ENCODE measurements at regions not wholly inside any gene's neighbourhood (a gene's known extent, or its start where the extent isn't known, plus 50 kb on each side); places are given as distances from the start of the nearest gene placed in this dataset.

DNA sequence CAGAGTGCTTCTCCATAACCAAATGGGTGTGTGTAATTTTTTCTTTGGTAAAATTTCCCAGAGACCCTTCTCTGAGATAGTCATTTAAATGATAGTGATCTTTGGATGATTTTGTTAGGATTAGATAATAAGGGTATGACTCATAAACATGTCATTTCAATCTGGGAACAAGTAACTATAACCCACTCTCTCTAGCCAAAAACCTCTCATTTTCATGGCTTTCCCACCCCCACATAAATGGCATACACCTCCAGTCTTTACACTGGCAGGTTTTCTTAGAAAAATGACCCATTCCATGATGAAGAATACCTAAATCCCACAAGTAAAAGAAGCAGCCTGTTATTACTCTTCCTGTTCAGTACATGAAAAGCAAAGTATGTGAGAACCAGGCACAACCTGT is 572.0 kb upstream of the ZEB2 start:
- no peaks in the 10 kb centered on the region for H3K9me3 ChIP-seq
- H3K4me3 ChIP-seq: no peak overlapping the region
- intact Hi-C loops (cut with DNase I): no loop called here
- no peak for TF ChIP-seq POLR2A (IDR thresholded peaks at IDR 0.05)
- TF ChIP-seq EP300 (IDR thresholded peaks at IDR 0.05): no peak
- no peak for TF ChIP-seq CTCF (IDR thresholded peaks at IDR 0.05)
- no peak overlapping the region for H3K27ac ChIP-seq
- no peaks in the 10 kb centered on the region for H3K36me3 ChIP-seq
- H3K4me1 ChIP-seq (ENCODE audit: insufficient read depth): no peaks in the 10 kb centered on the region
- no peaks in the 10 kb centered on the region for H3K27me3 ChIP-seq
- DNase-seq: no peak

DNA sequence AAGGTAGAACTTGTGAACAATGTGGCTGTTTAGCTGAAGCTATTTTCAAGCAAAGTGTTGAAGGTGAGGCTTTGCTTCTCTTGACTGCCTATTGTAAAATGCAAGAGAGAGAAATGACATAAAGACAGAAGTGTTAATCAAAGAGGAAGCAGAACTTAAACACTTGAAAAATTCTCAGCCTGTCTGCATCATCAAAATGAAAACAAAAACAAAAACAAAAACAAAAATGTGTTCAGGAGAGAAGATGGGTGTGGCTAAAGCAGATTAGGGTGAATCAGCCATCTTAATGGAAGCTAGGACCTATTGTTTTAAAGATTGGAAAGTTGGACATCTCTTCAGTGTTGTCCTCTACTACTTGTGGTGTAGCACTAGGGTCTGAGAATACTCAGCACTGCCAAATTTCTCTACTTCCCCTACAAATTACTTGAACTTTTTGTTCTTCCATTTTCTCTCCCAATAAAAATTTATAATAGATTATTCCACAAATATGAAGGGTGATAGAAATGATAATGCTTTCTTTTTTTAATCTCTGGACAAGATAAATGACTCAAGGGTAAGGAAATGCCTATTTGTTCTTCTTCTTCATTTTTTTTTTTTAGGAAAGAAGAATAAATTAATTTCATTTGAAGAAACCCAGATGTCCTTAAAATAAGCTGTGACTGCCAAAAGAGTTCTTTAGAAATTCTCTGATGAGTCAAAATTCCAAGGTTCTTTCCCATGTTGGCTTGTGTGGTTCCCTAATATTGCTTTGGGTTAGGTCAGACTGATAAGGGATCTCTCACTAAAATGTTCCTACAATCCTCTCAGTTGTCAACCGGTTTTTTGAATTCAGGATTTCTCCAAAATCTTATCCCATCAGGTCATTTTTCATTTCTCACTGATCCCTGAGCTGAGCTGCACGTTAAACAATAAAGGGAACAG is 571.2 kb upstream of the ZEB2 start:
- TF ChIP-seq POLR2A (IDR thresholded peaks at IDR 0.05) (no peak), EP300 (IDR thresholded peaks at IDR 0.05) (no peak), CTCF (IDR thresholded peaks at IDR 0.05) (no peak)
- intact Hi-C loops (cut with DNase I): no loop called here
- Histone ChIP-seq H3K36me3 (no peaks in the 10 kb centered on the region), H3K9me3 (no peaks in the 10 kb centered on the region), H3K4me1 (ENCODE audit: insufficient read depth) (no peaks in the 10 kb centered on the region), H3K27ac (no peak overlapping the region), H3K4me3 (no peak overlapping the region), H3K27me3 (no peaks in the 10 kb centered on the region)
- no peak for DNase-seq
- WGBS, 3 donors: 33 to 45% (median 37%) methylated on average over 2 of the region's 2 CpGs

GRCh38 chr2:145088756-145089155 is 568.8 kb upstream of the ZEB2 start:
- Histone ChIP-seq H3K36me3 (no peaks in the 10 kb centered on the region), H3K27me3 (no peaks in the 10 kb centered on the region), H3K4me3 (no peak overlapping the region), H3K4me1 (ENCODE audit: insufficient read depth) (no peaks in the 10 kb centered on the region), H3K9me3 (no peaks in the 10 kb centered on the region), H3K27ac (no peak overlapping the region)
- TF ChIP-seq EP300 (IDR thresholded peaks at IDR 0.05) (no peak), CTCF (IDR thresholded peaks at IDR 0.05) (no peak), POLR2A (IDR thresholded peaks at IDR 0.05) (no peak)
- no peak for DNase-seq
- WGBS, 3 donors: 85 to 92% (median 92%) methylated on average over 2 of the region's 2 CpGs
- intact Hi-C loops (cut with DNase I): no loop called here

DNA sequence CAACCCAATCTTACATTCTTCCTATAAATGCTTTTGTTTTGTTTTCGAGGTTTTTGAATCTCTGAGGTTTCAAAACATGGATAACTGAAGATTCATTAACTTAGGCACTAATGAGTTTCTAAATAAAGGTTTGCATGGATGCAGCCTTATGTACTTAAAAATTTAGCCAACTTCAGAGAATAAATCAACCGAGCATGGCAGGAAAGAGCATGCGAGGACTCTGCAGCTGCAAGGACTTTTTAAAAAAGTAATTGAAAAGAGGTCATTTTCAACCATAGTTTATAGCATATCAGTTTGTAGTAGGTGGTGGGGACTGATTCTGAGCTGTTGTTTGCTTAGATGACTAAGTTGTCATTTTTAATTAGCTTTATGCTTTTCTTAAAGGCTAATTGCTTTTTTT is 567.0 kb upstream of the ZEB2 start:
- 19 to 35% (median 31%) methylated on average over 3 of the region's 3 CpGs for WGBS, 3 donors
- no peak overlapping the region for H3K27ac ChIP-seq
- intact Hi-C loops (cut with DNase I): no loop called here
- no peaks in the 10 kb centered on the region for H3K4me1 ChIP-seq (ENCODE audit: insufficient read depth)
- no peaks in the 10 kb centered on the region for H3K27me3 ChIP-seq
- no peak overlapping the region for H3K4me3 ChIP-seq
- no peak for DNase-seq
- H3K36me3 ChIP-seq: no peaks in the 10 kb centered on the region
- no peaks in the 10 kb centered on the region for H3K9me3 ChIP-seq
- no peak for TF ChIP-seq CTCF (IDR thresholded peaks at IDR 0.05)
- TF ChIP-seq POLR2A (IDR thresholded peaks at IDR 0.05): no peak
- no peak for TF ChIP-seq EP300 (IDR thresholded peaks at IDR 0.05)
